ENCODE measurements at regions not wholly inside any gene's neighbourhood (a gene's known extent, or its start where the extent isn't known, plus 50 kb on each side); places are given as distances from the start of the nearest gene placed in this dataset.
A peak's percentile ranks its signal among the peaks of the same experiment; 100 is the strongest.

DNA sequence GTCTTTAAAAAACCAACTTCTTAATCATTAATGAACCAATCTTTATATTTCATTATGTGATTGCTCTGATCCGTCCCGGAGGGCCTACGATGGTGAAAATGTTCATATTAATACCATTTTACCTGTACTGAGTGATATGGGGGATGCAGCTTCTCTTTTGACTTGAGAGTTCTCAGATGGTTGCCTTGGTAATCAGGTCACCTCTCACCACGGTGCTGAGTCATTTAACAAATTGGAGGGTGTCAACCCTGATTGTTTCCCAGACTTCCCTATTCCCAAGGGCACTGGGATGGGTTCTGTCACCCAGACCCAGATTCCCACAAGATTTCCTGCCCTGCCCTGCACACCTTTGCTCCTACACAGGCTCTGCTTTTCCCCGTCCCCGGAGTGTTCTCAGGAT is 128.5 kb upstream of the TMTC4 start:
- intact Hi-C loops (cut with DNase I): no loop called here
- peaks cover 4% of the 10 kb centered on the region for H3K4me1 ChIP-seq
- no peaks in the 10 kb centered on the region for H3K9me3 ChIP-seq
- H3K27ac ChIP-seq: no peak overlapping the region
- H3K4me3 ChIP-seq: no peak overlapping the region
- H3K36me3 ChIP-seq (replicated peaks in 1 of 2; ENCODE audit: insufficient read depth in 1 of 2, low read depth in 2 of 2): no peaks in the 10 kb centered on the region
- ATAC-seq: no peak
- DNase-seq: no peak
- H3K27me3 ChIP-seq: no peaks in the 10 kb centered on the region
- 58 to 64% methylated on average over 6 of the region's 6 CpGs for WGBS, 2 donors
- TF ChIP-seq POLR2A (IDR thresholded peaks at IDR 0.05): no peak
- TF ChIP-seq, protein P1, sequence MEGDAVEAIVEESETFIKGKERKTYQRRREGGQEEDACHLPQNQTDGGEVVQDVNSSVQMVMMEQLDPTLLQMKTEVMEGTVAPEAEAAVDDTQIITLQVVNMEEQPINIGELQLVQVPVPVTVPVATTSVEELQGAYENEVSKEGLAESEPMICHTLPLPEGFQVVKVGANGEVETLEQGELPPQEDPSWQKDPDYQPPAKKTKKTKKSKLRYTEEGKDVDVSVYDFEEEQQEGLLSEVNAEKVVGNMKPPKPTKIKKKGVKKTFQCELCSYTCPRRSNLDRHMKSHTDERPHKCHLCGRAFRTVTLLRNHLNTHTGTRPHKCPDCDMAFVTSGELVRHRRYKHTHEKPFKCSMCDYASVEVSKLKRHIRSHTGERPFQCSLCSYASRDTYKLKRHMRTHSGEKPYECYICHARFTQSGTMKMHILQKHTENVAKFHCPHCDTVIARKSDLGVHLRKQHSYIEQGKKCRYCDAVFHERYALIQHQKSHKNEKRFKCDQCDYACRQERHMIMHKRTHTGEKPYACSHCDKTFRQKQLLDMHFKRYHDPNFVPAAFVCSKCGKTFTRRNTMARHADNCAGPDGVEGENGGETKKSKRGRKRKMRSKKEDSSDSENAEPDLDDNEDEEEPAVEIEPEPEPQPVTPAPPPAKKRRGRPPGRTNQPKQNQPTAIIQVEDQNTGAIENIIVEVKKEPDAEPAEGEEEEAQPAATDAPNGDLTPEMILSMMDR (IDR thresholded peaks at IDR 0.05): no peak

DNA sequence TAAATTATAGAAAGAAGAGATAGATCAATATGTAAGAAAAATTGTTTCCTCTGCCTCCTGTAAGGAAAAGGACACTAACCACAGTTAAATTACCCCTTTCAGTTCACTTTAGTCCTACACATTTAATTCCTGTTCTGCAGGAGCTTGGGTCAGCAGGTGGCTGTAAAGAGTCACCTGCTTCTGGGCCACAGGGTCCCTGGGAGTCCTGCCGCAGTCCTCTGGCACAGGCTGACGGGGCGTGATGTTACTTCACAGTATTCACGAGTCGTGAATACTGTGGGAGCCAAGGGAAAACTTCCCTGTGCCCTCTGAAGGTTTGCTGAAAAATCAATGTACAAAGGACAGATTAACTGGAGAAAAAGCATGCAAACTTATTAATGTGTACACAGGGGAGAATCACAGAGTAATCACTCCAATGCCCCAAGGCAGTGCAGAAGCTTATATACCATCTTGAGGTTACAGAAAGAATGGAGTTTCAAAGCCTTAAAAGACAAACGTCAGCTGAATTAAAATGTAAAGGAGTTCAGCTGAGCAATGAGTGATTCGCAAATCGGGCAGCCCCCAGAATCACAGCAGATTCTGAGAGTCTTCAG is 125.8 kb upstream of the TMTC4 start:
- TF ChIP-seq, protein P1 (IDR thresholded peaks at IDR 0.05): no peak
- TF ChIP-seq POLR2A (IDR thresholded peaks at IDR 0.05): no peak
- Histone ChIP-seq H3K9me3 (no peaks in the 10 kb centered on the region), H3K27ac (no peak overlapping the region), H3K27me3 (no peaks in the 10 kb centered on the region), H3K4me1 (peaks cover 4% of the 10 kb centered on the region), H3K36me3 (replicated peaks in 1 of 2; ENCODE audit: insufficient read depth in 1 of 2, low read depth in 2 of 2) (no peaks in the 10 kb centered on the region), H3K4me3 (no peak overlapping the region)
- intact Hi-C loops (cut with DNase I): no loop called here
- no peak for ATAC-seq
- DNase-seq: peak in 1 of 4 donors; percentile 11
- 56 to 57% methylated on average over 6 to 8 of the region's 8 CpGs for WGBS, 2 donors

DNA sequence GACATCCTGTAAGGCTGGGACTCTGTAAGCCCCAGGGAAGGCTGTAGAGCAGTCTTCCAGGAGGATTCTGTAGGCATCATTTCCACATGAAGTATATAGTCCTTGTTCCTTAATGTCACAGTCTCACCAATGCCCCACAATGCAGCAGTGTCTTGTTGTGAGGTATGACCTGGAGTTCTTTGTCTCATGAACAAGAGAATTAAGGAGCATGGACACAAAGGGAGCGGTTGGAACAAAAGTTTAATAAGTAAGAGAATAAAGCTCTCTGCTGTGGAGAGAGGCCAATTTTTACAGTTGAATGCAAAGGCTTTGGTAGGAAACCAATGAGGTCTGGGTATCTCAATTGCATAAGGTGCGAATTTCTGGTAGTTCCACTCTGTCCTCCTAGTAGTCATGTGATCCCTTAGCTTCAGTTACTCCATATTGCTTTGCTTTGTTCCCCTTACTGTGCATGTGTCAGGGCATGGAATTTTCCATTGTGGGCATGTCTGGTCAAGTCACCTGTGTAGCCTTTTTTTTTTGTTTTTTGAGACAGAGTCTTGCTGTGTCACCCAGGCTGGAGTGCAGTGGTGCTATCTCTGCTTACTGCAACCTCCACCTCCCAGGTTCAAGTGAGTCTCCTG is 124.3 kb upstream of the TMTC4 start:
- Histone ChIP-seq H3K27ac (no peak overlapping the region), H3K4me1 (peaks cover 4% of the 10 kb centered on the region), H3K9me3 (no peaks in the 10 kb centered on the region), H3K36me3 (replicated peaks in 1 of 2; ENCODE audit: insufficient read depth in 1 of 2, low read depth in 2 of 2) (no peaks in the 10 kb centered on the region), H3K27me3 (no peaks in the 10 kb centered on the region), H3K4me3 (no peak overlapping the region)
- ATAC-seq (no peak), DNase-seq (no peak)
- WGBS, 2 donors: 75 to 90% methylated on average over 2 of the region's 2 CpGs
- intact Hi-C loops (cut with DNase I): no loop called here
- TF ChIP-seq, protein P1 (IDR thresholded peaks at IDR 0.05): no peak
- no peak for TF ChIP-seq POLR2A (IDR thresholded peaks at IDR 0.05)

DNA sequence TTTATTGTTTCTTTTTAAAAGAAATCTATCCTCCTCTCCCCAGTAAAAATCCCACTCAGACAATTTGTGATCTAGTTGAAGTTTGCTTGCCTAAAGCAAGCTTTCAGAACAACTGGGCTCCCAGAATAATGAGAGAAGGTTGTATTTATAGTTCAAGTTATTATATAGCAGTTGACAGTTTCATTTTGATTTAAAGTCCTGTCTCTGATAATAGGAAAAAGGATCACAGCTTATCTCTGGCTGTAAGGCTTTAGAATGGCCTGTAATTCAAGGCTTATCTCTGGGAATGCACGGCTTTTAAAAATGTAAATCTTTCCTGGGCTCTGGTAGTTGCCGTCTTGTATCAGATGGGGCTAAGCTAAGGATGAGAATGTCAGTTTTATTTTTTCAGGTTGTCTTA is 123.3 kb upstream of the TMTC4 start:
- Histone ChIP-seq H3K36me3 (replicated peaks in 1 of 2; ENCODE audit: insufficient read depth in 1 of 2, low read depth in 2 of 2) (no peaks in the 10 kb centered on the region), H3K9me3 (no peaks in the 10 kb centered on the region), H3K27me3 (no peaks in the 10 kb centered on the region), H3K27ac (no peak overlapping the region), H3K4me1 (peaks cover 4% of the 10 kb centered on the region), H3K4me3 (no peak overlapping the region)
- no peak for TF ChIP-seq POLR2A (IDR thresholded peaks at IDR 0.05)
- TF ChIP-seq, protein P1 (IDR thresholded peaks at IDR 0.05): no peak
- ATAC-seq: no peak
- 41 to 42% methylated on average over 2 of the region's 2 CpGs for WGBS, 2 donors
- intact Hi-C loops (cut with DNase I): no loop called here
- no peak for DNase-seq

DNA sequence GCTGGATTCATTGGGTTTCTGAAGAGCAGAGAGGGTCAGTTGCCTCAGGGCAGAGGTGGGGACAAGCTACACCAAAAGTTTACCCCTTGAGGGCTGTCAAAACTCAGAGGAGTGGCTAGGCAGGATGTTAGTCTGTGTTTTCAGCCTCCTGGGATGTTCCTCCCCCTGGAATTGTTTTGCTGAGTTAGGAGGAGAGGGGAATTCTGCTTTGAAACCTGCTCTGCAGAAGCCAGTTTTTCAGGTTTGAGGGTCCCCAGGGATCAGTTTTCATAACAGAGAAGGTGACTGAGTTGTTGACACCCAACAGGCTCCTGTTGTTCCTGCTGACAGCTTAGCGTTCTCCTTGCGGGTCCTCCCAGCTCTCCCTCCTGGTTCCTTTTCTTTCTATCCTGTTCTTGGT is 121.9 kb upstream of the TMTC4 start:
- DNase-seq (no peak), ATAC-seq (no peak)
- intact Hi-C loops (cut with DNase I): no loop called here
- no peaks in the 10 kb centered on the region for H3K9me3 ChIP-seq
- WGBS, 2 donors: 78 to 81% methylated on average over 2 of the region's 2 CpGs
- H3K4me3 ChIP-seq: no peak overlapping the region
- no peaks in the 10 kb centered on the region for H3K27me3 ChIP-seq
- no peak for TF ChIP-seq POLR2A (IDR thresholded peaks at IDR 0.05)
- TF ChIP-seq, protein P1 (IDR thresholded peaks at IDR 0.05): no peak
- H3K4me1 ChIP-seq: peaks cover 4% of the 10 kb centered on the region
- H3K36me3 ChIP-seq (replicated peaks in 1 of 2; ENCODE audit: insufficient read depth in 1 of 2, low read depth in 2 of 2): no peaks in the 10 kb centered on the region
- H3K27ac ChIP-seq: no peak overlapping the region

Data from body of pancreas (tissue), 4 donors.